AG04450 (cell line): ENCODE measurements at regions not wholly inside any gene's neighbourhood (a gene's known extent, or its start where the extent isn't known, plus 50 kb on each side); places are given as distances from the start of the nearest gene placed in this dataset.

Experiments
- CTCF ChIA-PET: fragments of 300-600, 350-600 bp; formaldehyde crosslinking; extraction: SDS; loops from one replicate; lab custom pipeline; 2022; ENCODE audit warnings: antibody characterized with exemption, inconsistent platforms; lab: Charles Lee
- POLR2A ChIA-PET: fragments of 350-600 bp; formaldehyde crosslinking; extraction: SDS; loops from one replicate; lab custom pipeline; 2021; ENCODE audit warnings: antibody characterized with exemption, inconsistent platforms; lab: Yijun Ruan, JAX
- DNase-seq: peaks from one replicate; pipeline ENCODE4 v3.0.0-alpha.2; 2011; ENCODE audit warnings: low read depth, low spot score
- H3K27ac ChIP-seq: one replicate; pipeline ENCODE4 v1.5.1; 2012; ENCODE audit warnings: low read depth, low read length, control low read depth
- H3K27me3 ChIP-seq: one replicate; pipeline ENCODE4 v1.6.0; 2012; ENCODE audit warnings: low read length; ENCODE audit not compliant: control insufficient read depth, insufficient read depth
- H3K4me3 ChIP-seq: 2 replicates; pipeline ENCODE4 v1.5.1; 2011; ENCODE audit warnings: mild to moderate bottlenecking, low read depth, low read length, control low read depth
- H3K9me3 ChIP-seq: 2 replicates; pipeline ENCODE4 v1.5.1; 2012; ENCODE audit warnings: low read length; ENCODE audit not compliant: control insufficient read depth, insufficient read depth
- TF ChIP-seq, protein P1 (sequence below): IDR thresholded peaks from 2 replicates; pipeline ENCODE4 v1.5.1; 2011; ENCODE audit warnings: low read depth, low read length, control low read depth, inconsistent platforms

GRCh38 chr10:25101461-25102146 lies 73.2 kb upstream of the GPR158 start:
- TF ChIP-seq, protein P1, sequence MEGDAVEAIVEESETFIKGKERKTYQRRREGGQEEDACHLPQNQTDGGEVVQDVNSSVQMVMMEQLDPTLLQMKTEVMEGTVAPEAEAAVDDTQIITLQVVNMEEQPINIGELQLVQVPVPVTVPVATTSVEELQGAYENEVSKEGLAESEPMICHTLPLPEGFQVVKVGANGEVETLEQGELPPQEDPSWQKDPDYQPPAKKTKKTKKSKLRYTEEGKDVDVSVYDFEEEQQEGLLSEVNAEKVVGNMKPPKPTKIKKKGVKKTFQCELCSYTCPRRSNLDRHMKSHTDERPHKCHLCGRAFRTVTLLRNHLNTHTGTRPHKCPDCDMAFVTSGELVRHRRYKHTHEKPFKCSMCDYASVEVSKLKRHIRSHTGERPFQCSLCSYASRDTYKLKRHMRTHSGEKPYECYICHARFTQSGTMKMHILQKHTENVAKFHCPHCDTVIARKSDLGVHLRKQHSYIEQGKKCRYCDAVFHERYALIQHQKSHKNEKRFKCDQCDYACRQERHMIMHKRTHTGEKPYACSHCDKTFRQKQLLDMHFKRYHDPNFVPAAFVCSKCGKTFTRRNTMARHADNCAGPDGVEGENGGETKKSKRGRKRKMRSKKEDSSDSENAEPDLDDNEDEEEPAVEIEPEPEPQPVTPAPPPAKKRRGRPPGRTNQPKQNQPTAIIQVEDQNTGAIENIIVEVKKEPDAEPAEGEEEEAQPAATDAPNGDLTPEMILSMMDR, result no peak
- CTCF ChIA-PET, result interaction anchor here (1.1 kb wide), 2 partner anchors 11 to 12 kb away, joined by 3 to 4 read pairs; no protein-coding TSS in a partner anchor

DNA sequence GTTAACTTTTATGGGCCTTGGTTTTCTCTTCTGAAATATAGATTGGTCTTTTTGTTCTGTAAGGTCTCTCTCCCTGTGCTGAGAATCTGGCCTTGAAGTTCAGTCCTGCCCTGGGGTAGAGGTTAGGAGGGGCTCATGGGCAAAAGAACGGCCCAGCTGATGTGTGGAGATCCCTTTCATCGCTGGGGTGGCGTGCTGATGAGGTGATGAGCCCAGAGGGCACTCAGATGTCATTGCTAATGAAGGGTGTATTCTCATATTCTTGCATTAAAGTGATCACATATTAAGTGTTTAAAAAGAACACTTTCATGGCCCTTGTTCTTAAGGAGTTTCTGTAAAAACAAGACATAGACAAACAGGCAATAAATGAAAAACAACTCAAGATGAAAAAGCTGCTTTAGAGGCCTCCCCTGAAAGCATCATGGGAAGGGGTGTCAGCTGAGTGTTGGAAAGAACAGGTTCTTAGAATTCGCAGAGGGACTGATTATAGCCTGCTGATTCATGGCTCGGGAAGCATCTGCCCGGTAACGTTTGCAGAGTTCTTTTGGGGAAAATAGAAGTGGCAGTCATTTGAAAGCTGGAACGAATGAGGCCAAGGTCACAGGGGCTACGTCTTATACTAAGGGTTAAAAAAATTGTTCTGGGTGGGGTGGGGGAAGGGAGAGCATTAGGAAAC lies 72.5 kb upstream of the GPR158 start:
- DNase-seq, result no peak
- ChIA-PET POLR2A (no interaction called here), CTCF (interaction anchor here (1.1 kb wide), 2 partner anchors 10 to 11 kb away, joined by 3 to 4 read pairs; no protein-coding TSS in a partner anchor)
- Histone ChIP-seq H3K27me3 (no peaks in the 10 kb centered on the region), H3K27ac (no peak overlapping the region), H3K9me3 (no peaks in the 10 kb centered on the region), H3K4me3 (no peak overlapping the region)
- TF ChIP-seq, protein P1, result no peak

More at GRCh38 chr10:25101461-25102146, 73.2 kb upstream of the GPR158 start:
- Histone ChIP-seq H3K27ac (no peak overlapping the region), H3K27me3 (no peaks in the 10 kb centered on the region), H3K4me3 (no peak overlapping the region), H3K9me3 (no peaks in the 10 kb centered on the region)
- no peak for DNase-seq
- POLR2A ChIA-PET, result no interaction called here

- ChIA-PET CTCF (no interaction called here), POLR2A (no interaction called here)
- H3K9me3 ChIP-seq, result no peaks in the 10 kb centered on the region
- TF ChIP-seq, protein P1, result no peak
- H3K27me3 ChIP-seq, result no peaks in the 10 kb centered on the region
- H3K27ac ChIP-seq, result no peak overlapping the region
- DNase-seq, result no peak
- no peak overlapping the region for H3K4me3 ChIP-seq
Observed at GRCh38 chr10:25103703-25104102, 71.1 kb upstream of the GPR158 start.

- POLR2A ChIA-PET, result no interaction called here
- CTCF ChIA-PET, result no interaction called here
- H3K4me3 ChIP-seq, result no peak overlapping the region
- no peaks in the 10 kb centered on the region for H3K9me3 ChIP-seq
- H3K27me3 ChIP-seq, result no peaks in the 10 kb centered on the region
- TF ChIP-seq, protein P1, result no peak
- no peak overlapping the region for H3K27ac ChIP-seq
- DNase-seq, result no peak
Observed at GRCh38 chr10:25104441-25104840, 70.4 kb upstream of the GPR158 start.

DNA sequence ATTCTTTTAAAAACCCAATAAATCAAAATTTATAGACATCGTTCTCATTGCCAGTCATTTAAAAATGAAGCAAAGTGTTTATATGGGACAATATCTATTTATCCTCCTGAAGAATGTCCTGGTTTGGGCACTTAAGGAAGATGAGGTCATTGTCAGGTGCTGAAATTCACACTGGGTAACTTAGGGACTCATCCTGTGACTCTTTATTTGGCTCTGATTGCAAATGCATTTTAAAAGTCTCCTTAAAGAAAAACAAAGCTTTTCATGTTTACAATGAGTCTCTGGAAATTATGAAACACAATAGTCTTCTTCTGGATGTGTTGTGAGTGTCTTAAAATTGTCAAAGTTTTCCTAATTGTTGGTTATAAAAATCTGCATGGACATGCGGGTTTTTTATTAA lies 69.5 kb upstream of the GPR158 start:
- CTCF ChIA-PET, result no interaction called here
- no peak for DNase-seq
- Histone ChIP-seq H3K27me3 (no peaks in the 10 kb centered on the region), H3K4me3 (no peak overlapping the region), H3K27ac (no peak overlapping the region), H3K9me3 (no peaks in the 10 kb centered on the region)
- POLR2A ChIA-PET, result no interaction called here
- TF ChIP-seq, protein P1, result no peak
